GM21619 (cell line): ENCODE measurements at regions not wholly inside any gene's neighbourhood (a gene's known extent, or its start where the extent isn't known, plus 50 kb on each side); places are given as distances from the start of the nearest gene placed in this dataset.

Source experiments
- ATAC-seq: cut with Tn5 transposase; IDR thresholded peaks from one replicate; pipeline ENCODE4 v1.9.1; 2021; ENCODE audit not compliant: unreplicated experiment

DNA sequence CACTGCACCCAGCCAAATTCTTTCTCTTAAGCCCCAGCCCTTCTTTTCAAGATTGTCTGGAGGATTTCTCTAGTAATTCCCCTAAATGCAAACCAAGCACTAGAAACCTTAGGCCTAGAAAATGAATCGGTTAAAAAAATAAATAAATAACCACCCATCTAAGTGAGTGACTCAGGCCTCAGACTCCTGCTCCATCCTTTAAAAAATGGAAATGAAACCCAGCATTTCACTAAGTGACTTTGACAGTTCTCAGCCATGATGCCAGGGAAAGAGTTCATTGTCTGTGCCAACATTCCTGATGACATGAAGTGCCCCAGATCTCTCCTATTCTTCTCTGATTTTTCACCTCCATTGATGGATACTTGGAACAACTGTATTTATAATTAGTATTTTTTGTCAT lies 415.2 kb upstream of the DAB1 start:
- ATAC-seq = no peak

DNA sequence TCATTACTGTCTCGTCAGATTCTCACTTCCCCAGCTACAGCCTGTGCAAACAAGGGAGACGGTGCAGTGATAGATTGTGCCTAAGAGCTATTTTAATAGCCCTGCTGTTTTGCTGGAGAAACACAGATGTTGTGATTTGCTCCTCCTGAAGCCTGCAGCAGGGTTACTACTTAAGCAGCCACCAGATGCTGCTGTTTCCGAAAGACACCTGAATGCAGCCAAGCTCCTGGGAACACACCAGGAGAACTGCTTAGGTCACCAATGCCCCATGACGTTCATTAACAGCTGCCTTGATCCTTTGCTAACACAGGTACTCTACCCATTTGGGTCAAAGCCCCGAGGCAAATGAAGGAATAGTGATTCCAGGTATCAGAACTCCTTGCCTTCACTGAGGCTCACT lies 411.8 kb upstream of the DAB1 start:
- ATAC-seq = no peak

DNA sequence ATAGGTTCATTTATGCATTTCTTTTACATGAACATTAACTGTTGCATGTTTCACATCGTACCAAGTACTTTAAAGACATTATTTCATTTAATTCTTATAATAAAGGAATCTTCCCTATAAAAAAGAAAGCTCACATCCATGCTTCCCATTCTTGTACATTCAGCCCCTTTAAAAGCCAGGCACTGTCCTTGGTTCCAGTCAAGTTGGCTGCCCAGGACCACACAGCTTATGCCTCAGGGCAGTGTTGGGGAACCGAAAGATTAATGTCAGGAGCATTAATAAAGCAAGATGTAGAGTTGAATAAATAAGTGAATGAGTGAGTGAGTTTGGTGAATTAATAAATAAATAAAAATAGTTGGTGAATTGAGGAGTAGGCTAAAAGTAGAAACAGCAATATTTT lies 409.4 kb upstream of the DAB1 start:
- no peak for ATAC-seq

DNA sequence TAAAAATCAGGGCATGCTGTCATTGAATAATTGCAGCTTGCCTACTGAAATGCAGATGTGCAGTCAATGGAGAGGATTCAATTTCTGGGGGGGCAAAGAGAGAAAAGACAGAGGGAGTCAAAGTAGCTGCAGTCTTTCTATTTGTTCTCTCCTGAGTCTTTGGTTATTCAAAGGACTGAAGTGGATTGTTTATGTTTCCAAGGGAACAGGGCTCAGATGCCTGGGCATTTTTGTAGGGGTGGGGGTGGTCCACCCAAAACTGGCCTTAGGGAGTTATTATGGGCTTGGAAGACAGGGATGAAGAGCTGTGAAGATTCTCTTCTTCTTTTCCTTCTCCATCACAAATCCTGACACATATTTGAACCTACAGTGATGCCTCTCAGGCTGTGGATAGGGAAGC lies 408.8 kb upstream of the DAB1 start:
- ATAC-seq = no peak

- no peak for ATAC-seq
These were observed 407.8 kb upstream of the DAB1 start for GRCh38 chr1:57831624-57832023.

DNA sequence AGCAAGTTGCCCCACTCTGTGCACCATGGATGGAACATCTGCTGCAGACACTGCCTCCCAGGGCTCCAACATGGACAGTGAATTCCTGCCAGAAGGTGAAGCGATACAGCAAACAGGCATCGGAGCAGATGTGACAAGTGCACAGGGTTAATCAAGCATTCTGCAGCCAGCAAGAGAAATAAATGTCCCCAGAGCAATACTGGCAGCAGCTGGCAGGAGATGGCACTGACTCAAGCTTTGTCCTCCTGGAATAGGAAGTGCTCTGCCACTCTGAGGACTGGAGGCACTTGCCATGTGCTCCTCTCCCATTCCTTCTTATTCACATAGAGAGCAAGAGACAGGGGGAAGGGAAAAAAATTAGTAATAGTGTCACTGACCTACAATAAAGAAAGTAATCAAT lies 402.7 kb upstream of the DAB1 start:
- ATAC-seq = no peak

GRCh38 chr1:57824535-57824934 lies 400.7 kb upstream of the DAB1 start:
- no peak for ATAC-seq

DNA sequence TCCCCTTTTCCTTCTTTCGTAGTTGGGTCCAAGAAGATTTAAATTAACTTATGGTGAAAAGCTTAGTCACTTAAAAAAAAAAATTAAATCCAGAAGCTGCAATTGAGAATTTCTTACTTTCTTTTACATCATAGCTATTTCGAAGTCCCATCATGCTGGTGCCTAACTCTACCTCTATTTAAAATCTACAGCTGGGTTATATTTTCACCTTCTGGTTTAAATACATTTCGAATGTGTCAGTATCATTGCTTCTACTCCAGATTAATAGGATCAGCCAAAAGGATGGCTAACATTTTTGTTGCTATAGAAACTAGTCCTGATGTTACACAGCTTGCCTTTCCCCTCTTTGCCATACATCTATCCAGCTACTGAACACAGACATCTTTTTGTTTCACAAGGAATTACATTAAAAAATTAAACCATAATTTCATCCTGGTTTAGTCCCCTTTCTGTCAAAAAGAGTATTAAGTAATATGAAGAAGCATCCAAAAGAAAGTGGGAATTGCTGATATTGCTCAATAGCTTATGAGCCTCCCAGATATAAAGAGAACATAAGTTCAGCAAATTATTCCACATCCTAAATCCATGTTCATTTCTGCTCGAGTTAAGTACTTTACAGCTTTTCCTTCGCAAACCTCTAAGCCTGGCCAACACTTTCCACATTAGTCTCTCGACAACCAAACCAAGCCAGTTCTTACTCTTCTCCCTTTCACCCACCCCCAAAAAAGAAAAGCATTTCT lies 396.7 kb upstream of the DAB1 start:
- ATAC-seq = no peak

DNA sequence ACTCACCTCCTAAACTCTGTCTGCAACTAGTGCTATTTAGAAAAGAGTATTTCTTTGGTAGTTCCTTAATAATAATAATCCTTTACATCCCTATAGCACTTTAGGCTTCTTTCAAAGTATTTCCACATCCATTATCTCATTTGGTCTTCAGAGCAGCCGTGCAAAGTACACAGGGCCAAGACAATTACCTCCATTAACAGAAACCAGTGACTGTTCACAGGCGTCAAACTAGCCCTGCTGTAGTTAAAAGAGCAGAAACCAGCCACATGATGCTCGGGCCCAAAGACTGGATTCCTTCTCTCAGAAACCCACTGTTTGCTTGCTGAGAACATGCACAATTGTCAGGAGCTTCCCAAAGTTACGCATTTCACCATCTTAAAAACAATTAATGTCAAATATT lies 396.0 kb upstream of the DAB1 start:
- ATAC-seq = no peak

- no peak for ATAC-seq
These were observed 379.7 kb upstream of the DAB1 start for GRCh38 chr1:57803586-57803985.

DNA sequence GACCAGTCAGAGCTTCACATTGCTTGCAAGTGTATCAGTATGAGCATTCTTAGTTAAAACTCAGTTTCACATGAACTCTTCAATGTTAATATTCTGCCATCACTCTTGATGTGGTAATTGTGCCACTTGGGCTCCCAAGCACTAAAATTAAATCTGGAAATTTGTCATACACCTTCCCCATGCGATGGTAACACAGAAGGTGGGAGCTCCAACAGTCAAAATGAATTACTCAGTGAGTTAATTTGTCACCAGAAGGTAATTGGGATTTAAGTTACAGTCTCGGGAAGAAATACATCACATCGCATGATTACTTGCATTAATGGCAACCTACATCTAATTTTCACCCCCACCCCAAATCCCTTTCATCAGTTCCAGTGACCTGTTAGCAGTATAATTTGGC lies 376.5 kb upstream of the DAB1 start:
- ATAC-seq = no peak

DNA sequence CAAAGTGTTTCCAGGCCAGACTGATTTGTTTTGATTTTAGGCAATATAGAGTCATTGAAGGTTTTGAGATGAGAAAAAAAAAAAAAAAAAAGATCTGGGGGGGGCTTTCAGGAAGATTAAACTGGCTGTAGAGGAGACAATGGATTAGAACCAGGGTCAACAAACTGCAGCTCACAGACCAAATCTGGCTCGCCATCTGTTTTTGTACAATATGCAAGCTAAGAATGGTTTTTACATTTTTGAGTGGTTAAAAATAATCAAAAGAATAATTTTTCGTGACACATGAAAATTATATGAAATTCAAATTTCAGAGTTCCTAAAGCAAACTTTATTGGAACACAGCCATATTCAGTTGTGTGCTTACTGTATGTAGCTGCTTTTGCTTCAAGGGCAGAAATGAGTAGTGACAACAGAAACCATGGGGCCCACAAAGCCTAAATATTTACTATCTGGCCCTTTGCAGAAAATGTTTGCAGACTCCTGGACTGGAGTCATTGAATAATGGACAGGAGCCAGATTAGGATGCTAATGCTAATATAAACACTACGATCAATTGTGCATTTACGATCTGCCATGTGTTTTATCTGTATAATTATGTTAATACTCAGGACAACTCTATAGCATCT lies 375.7 kb upstream of the DAB1 start:
- no peak for ATAC-seq

- ATAC-seq = no peak
These were observed 374.7 kb upstream of the DAB1 start for GRCh38 chr1:57798543-57798942.

- no peak for ATAC-seq
These were observed 373.2 kb upstream of the DAB1 start for GRCh38 chr1:57797084-57797483.

DNA sequence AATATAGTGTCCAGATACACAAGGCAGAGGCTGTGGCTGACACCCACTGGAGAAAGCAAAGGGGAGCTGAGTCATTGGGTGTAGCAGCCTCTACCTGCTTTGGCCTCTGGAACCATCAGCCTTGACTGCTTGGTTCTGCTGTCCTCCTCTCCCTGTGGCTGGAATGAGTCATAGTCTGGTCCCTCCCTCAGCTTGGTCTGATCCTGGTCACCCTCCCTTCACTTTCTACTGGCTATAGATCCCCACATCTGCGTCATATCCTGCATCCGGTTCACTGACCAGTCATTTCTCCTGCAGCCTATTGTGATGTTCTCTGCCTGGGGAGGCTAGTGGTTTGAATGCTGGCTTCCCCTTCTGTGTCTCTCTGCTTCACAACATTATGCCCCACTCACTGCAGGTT lies 372.8 kb upstream of the DAB1 start:
- ATAC-seq = no peak

GRCh38 chr1:57795886-57796285 lies 372.0 kb upstream of the DAB1 start:
- ATAC-seq = no peak

GRCh38 chr1:57794078-57794477 lies 370.2 kb upstream of the DAB1 start:
- no peak for ATAC-seq

- no peak for ATAC-seq
These were observed 367.6 kb upstream of the DAB1 start for GRCh38 chr1:57791497-57791896.

- no peak for ATAC-seq
These were observed 366.1 kb upstream of the DAB1 start for GRCh38 chr1:57789936-57790335.

GRCh38 chr1:57788313-57788712 lies 364.5 kb upstream of the DAB1 start:
- no peak for ATAC-seq

- no peak for ATAC-seq
These were observed 360.5 kb upstream of the DAB1 start for GRCh38 chr1:57784356-57784755.

- no peak for ATAC-seq
These were observed 358.5 kb upstream of the DAB1 start for GRCh38 chr1:57782357-57782756.

GRCh38 chr1:57772580-57773195 lies 348.8 kb upstream of the DAB1 start:
- no peak for ATAC-seq
